Liver (tissue), 8 donors: ENCODE measurements at regions not wholly inside any gene's neighbourhood (a gene's known extent, or its start where the extent isn't known, plus 50 kb on each side); places are given as distances from the start of the nearest gene placed in this dataset.

Experiments
- DNase-seq: peaks from one replicate; pipeline ENCODE4 v3.0.0-alpha.2; 2017; ENCODE audit warnings: low spot score
- H3K27ac ChIP-seq, 2 donors: one replicate each; pipeline ENCODE4 v1.7.0; 2013; ENCODE audit warnings: inconsistent platforms in 2 of 2, low read length in 2 of 2, control low read depth in 1 of 2, low read depth in 1 of 2, mild to moderate bottlenecking in 1 of 2
- H3K27me3 ChIP-seq, 4 donors: one replicate each; pipeline versions ENCODE4 v1.6.1 to v1.7.0; 2013; ENCODE audit warnings: low read length in 3 of 4, inconsistent platforms in 1 of 4, mild to moderate bottlenecking in 1 of 4, moderate library complexity in 1 of 4; ENCODE audit not compliant: control insufficient read depth in 4 of 4, insufficient read depth in 4 of 4
- H3K36me3 ChIP-seq, 4 donors: one replicate each; pipeline versions ENCODE4 v1.6.1 to v1.7.0; 2013; ENCODE audit warnings: low read length in 3 of 4, mild to moderate bottlenecking in 3 of 4, low read depth in 1 of 4, moderate library complexity in 1 of 4; ENCODE audit not compliant: control insufficient read depth in 4 of 4, insufficient read depth in 3 of 4
- H3K4me1 ChIP-seq, 4 donors: one replicate each; pipeline versions ENCODE4 v1.6.1 to v1.7.0; 2013; ENCODE audit warnings: low read length in 3 of 4, mild to moderate bottlenecking in 3 of 4, moderate library complexity in 1 of 4; ENCODE audit not compliant: control insufficient read depth in 4 of 4, insufficient read depth in 4 of 4
- H3K4me3 ChIP-seq, 3 donors: one replicate each; pipeline versions ENCODE4 v1.6.1 to v1.7.0; 2013; ENCODE audit warnings: low read length in 3 of 3, control low read depth in 1 of 3, low read depth in 1 of 3, mild to moderate bottlenecking in 1 of 3
- H3K9ac ChIP-seq, 2 donors: one replicate each; pipeline ENCODE4 v1.7.0; 2013; ENCODE audit warnings: low read length in 2 of 2, mild to moderate bottlenecking in 2 of 2, moderate library complexity in 2 of 2, control low read depth in 1 of 2, low read depth in 1 of 2
- H3K9me3 ChIP-seq, 4 donors: one replicate each; pipeline versions ENCODE4 v1.6.1 to v1.7.0; 2013; ENCODE audit warnings: low read length in 3 of 4; ENCODE audit not compliant: control insufficient read depth in 4 of 4
- ATF3 ChIP-seq: IDR thresholded peaks from 2 replicates; pipeline ENCODE4 v1.6.1; 2016; ENCODE audit warnings: antibody characterized with exemption
- CTCF ChIP-seq: fragments of 150-350 bp; IDR thresholded peaks from 2 replicates; pipeline ENCODE4 v1.5.1; 2017; ENCODE audit warnings: improper control_type of control experiment, low read depth, low read length; ENCODE audit not compliant: missing input control
- EGR1 ChIP-seq, 2 donors: IDR thresholded peaks; 2 replicates each; pipeline ENCODE4 v1.6.1; 2016 to 2018; ENCODE audit warnings: antibody characterized with exemption in 2 of 2, low read depth in 2 of 2
- FOXA1 ChIP-seq: IDR thresholded peaks from 2 replicates; pipeline ENCODE4 v1.6.1; 2016; ENCODE audit warnings: antibody characterized with exemption
- FOXA2 ChIP-seq: IDR thresholded peaks from 2 replicates; pipeline ENCODE4 v1.6.1; 2016; ENCODE audit warnings: antibody characterized with exemption
- HNF4A ChIP-seq, 2 donors: conservative IDR thresholded peaks; 2 replicates each; pipeline ENCODE4 v1.6.1; 2016; ENCODE audit warnings: antibody characterized with exemption in 2 of 2, mild to moderate bottlenecking in 2 of 2
- HNF4G ChIP-seq: IDR thresholded peaks from 2 replicates; pipeline ENCODE4 v1.6.1; 2016; ENCODE audit warnings: antibody characterized with exemption
- JUND ChIP-seq, 2 donors: IDR thresholded peaks; 2 replicates each; pipeline ENCODE4 v1.6.1; 2016; ENCODE audit warnings: antibody characterized with exemption in 2 of 2
- MAX ChIP-seq: IDR thresholded peaks from 2 replicates; pipeline ENCODE4 v1.6.1; 2016; ENCODE audit warnings: antibody characterized with exemption
- NR2F2 ChIP-seq: IDR thresholded peaks from 2 replicates; pipeline ENCODE4 v1.6.1; 2016; ENCODE audit warnings: antibody characterized with exemption
- RAD21 ChIP-seq, 2 donors: IDR thresholded peaks; 2 replicates each; pipeline ENCODE4 v1.6.1; 2016; ENCODE audit warnings: antibody characterized with exemption in 2 of 2, mild to moderate bottlenecking in 2 of 2
- REST ChIP-seq: IDR thresholded peaks from 2 replicates; pipeline ENCODE4 v1.6.1; 2016; ENCODE audit warnings: antibody characterized with exemption, mild to moderate bottlenecking
- RXRA ChIP-seq, 2 donors: IDR thresholded peaks; 2 replicates each; pipeline ENCODE4 v1.6.1; 2017 to 2018; ENCODE audit warnings: antibody characterized with exemption in 2 of 2, mild to moderate bottlenecking in 1 of 2
- SP1 ChIP-seq: IDR thresholded peaks from 2 replicates; pipeline ENCODE4 v1.6.1; 2018; ENCODE audit warnings: antibody characterized with exemption, mild to moderate bottlenecking
- TAF1 ChIP-seq: conservative IDR thresholded peaks from 2 replicates; pipeline ENCODE4 v1.6.1; 2016; ENCODE audit warnings: antibody characterized with exemption, mild to moderate bottlenecking
- YY1 ChIP-seq: IDR thresholded peaks from 2 replicates; pipeline ENCODE4 v1.6.1; 2016; ENCODE audit warnings: antibody characterized with exemption, mild to moderate bottlenecking
- ZBTB33 ChIP-seq: IDR thresholded peaks from 2 replicates; pipeline ENCODE4 v1.6.1; 2016; ENCODE audit warnings: antibody characterized with exemption
- WGBS: extraction: QIAGEN DNeasy Blood & Tissue Kit; methylation state at CpG from one replicate; pipeline ENCODE4 v1.1.7; 2013; 5-methylcytosine and 5-hydroxymethylcytosine counted together
- donor health status: healthy.
- donor health status: healthy.
- donor health status: healthy.
- donor health status: healthy.
- donor health status: healthy.

- no peak overlapping the region for H3K9ac ChIP-seq
- 59% methylated on average over 2 of the region's 2 CpGs for WGBS
- H3K9me3 ChIP-seq: no peaks in the 10 kb centered on the region
- H3K4me1 ChIP-seq: no peaks in the 10 kb centered on the region
- H3K36me3 ChIP-seq: no peaks in the 10 kb centered on the region
- no peaks in the 10 kb centered on the region for H3K27me3 ChIP-seq
- no peak for TF ChIP-seq FOXA1
- no peak for TF ChIP-seq EGR1 (IDR thresholded peaks at IDR 0.05; ENCODE audit: low read depth in 2 of 2)
- TF ChIP-seq ATF3: no peak
- no peak for TF ChIP-seq JUND (IDR thresholded peaks at IDR 0.05)
- TF ChIP-seq RXRA (IDR thresholded peaks at IDR 0.05): no peak
- no peak for TF ChIP-seq CTCF
- no peak for TF ChIP-seq YY1
- no peak for TF ChIP-seq HNF4G
- TF ChIP-seq ZBTB33: no peak
- TF ChIP-seq NR2F2: no peak
- TF ChIP-seq SP1: no peak
- TF ChIP-seq FOXA2: no peak
- no peak for TF ChIP-seq TAF1
- H3K4me3 ChIP-seq: no peak overlapping the region
- no peak for DNase-seq
- H3K27ac ChIP-seq: no peak overlapping the region
Measured at GRCh38 chr7:145175366-145175765, 339.5 kb upstream of the TPK1 start.

GRCh38 chr7:145169908-145170307 is 334.1 kb upstream of the TPK1 start:
- no peak for DNase-seq
- 61% methylated on average over 3 of the region's 3 CpGs for WGBS
- Histone ChIP-seq H3K27ac (no peak overlapping the region), H3K36me3 (no peaks in the 10 kb centered on the region), H3K27me3 (peaks cover 0 to 3% (median 1%) of the 10 kb centered on the region in 4 donors), H3K4me3 (no peak overlapping the region), H3K9ac (no peak overlapping the region), H3K4me1 (no peaks in the 10 kb centered on the region), H3K9me3 (no peaks in the 10 kb centered on the region)
- no peak for TF ChIP-seq ATF3
- TF ChIP-seq FOXA2: no peak
- no peak for TF ChIP-seq YY1
- TF ChIP-seq EGR1 (IDR thresholded peaks at IDR 0.05; ENCODE audit: low read depth in 2 of 2): no peak
- TF ChIP-seq FOXA1: no peak
- TF ChIP-seq REST: no peak
- no peak for TF ChIP-seq SP1
- no peak for TF ChIP-seq TAF1
- no peak for TF ChIP-seq ZBTB33
- no peak for TF ChIP-seq RAD21 (IDR thresholded peaks at IDR 0.05)
- no peak for TF ChIP-seq CTCF
- no peak for TF ChIP-seq MAX
- TF ChIP-seq HNF4A (conservative IDR thresholded peaks at IDR 0.05): no peak
- no peak for TF ChIP-seq RXRA (IDR thresholded peaks at IDR 0.05)
